WTC11 (cell line): ENCODE measurements at regions not wholly inside any gene's neighbourhood (a gene's known extent, or its start where the extent isn't known, plus 50 kb on each side); places are given as distances from the start of the nearest gene placed in this dataset.

ENCODE experiments used
- AFF4 ChIP-seq: sonication (generic); formaldehyde crosslinking; IDR thresholded peaks from 2 replicates; pipeline ENCODE4 v1.8.1; 2023; ENCODE audit warnings: mild to moderate bottlenecking, missing genetic modification reagents, borderline replicate concordance
- ATF1 ChIP-seq: sonication (generic); formaldehyde crosslinking; IDR thresholded peaks from 2 replicates; pipeline ENCODE4 v1.8.1; 2023; ENCODE audit warnings: mild to moderate bottlenecking, moderate library complexity, missing genetic modification reagents
- CREB1 ChIP-seq: sonication (generic); formaldehyde crosslinking; IDR thresholded peaks from 2 replicates; pipeline ENCODE4 v1.8.0; 2023; ENCODE audit warnings: mild to moderate bottlenecking, missing genetic modification reagents
- GTF2I ChIP-seq: fragments of 250-450 bp; sonication (Bioruptor Pico); conservative IDR thresholded peaks from 2 replicates; pipeline ENCODE4 v1.4.0; 2021; ENCODE audit warnings: mild to moderate bottlenecking
- KAT7 ChIP-seq: sonication (generic); formaldehyde crosslinking; IDR thresholded peaks from 2 replicates; pipeline ENCODE4 v1.8.1; 2023; ENCODE audit warnings: missing genetic modification reagents, mild to moderate bottlenecking, borderline replicate concordance
- NR3C1 ChIP-seq: sonication (generic); formaldehyde crosslinking; conservative IDR thresholded peaks from 2 replicates; pipeline ENCODE4 v1.8.1; 2023; ENCODE audit warnings: low read depth, mild to moderate bottlenecking, missing genetic modification reagents
- PREB ChIP-seq: sonication (generic); formaldehyde crosslinking; IDR thresholded peaks from 2 replicates; pipeline ENCODE4 v1.8.1; 2022; ENCODE audit warnings: mild to moderate bottlenecking, missing genetic modification reagents, moderate library complexity, borderline replicate concordance
- RELA ChIP-seq: sonication (generic); formaldehyde crosslinking; IDR thresholded peaks from 2 replicates; pipeline ENCODE4 v1.8.1; 2022; ENCODE audit warnings: missing genetic modification reagents, mild to moderate bottlenecking, borderline replicate concordance
- RORB ChIP-seq: fragments of 250-450 bp; sonication (Bioruptor Pico); IDR thresholded peaks from 2 replicates; pipeline ENCODE4 v1.9.0; 2021; ENCODE audit warnings: mild to moderate bottlenecking
- TEAD1 ChIP-seq: sonication (generic); formaldehyde crosslinking; IDR thresholded peaks from 2 replicates; pipeline ENCODE4 v1.8.0; 2022; ENCODE audit warnings: mild to moderate bottlenecking, missing genetic modification reagents
- TF ChIP-seq, protein P1 (sequence below): sonication (generic); formaldehyde crosslinking; IDR thresholded peaks from 2 replicates; pipeline ENCODE4 v1.8.0; 2022; ENCODE audit warnings: mild to moderate bottlenecking, missing genetic modification reagents
- TF ChIP-seq, protein P2 (sequence below): fragments of 200-600 bp; IDR thresholded peaks from 2 replicates; pipeline ENCODE4 v1.8.0; 2022; ENCODE audit warnings: antibody characterized with exemption
- TF ChIP-seq, protein P3 (sequence below): sonication (generic); formaldehyde crosslinking; IDR thresholded peaks from 2 replicates; pipeline ENCODE4 v1.8.0; 2022; ENCODE audit warnings: missing genetic modification reagents
- TF ChIP-seq, protein P4 (sequence below): sonication (generic); formaldehyde crosslinking; IDR thresholded peaks from 2 replicates; pipeline ENCODE4 v1.8.0; 2022; ENCODE audit warnings: mild to moderate bottlenecking, missing genetic modification reagents

DNA sequence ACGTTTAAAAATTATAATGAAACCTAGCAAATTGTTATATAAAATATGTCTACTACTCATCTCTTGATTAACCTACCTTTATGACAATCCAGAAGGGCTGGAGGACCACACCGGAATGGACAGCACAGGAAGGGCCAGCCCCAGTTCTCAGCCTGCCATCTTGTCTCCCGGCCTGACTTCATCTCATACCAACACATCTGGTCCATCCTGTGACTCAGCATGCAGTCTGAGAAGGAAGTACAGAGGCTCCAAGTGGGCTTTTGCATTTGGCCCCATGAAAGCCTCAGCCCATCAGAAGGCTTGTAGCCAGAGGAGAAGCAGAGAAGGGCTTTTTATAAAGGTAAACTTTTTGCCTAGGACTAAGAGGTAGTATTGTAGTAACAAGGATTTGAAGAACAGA is 436.6 kb downstream of the MRPL39 start:
- TF ChIP-seq ATF1 (CRISPR knock-in tag) (no peak), RORB (no peak), RELA (CRISPR knock-in tag) (no peak), PREB (no peak), AFF4 (CRISPR knock-in tag) (no peak), TEAD1 (CRISPR knock-in tag) (no peak), GTF2I (no peak), KAT7 (CRISPR knock-in tag) (no peak), NR3C1 (CRISPR knock-in tag) (no peak), CREB1 (CRISPR knock-in tag) (no peak)
- TF ChIP-seq, protein P1, sequence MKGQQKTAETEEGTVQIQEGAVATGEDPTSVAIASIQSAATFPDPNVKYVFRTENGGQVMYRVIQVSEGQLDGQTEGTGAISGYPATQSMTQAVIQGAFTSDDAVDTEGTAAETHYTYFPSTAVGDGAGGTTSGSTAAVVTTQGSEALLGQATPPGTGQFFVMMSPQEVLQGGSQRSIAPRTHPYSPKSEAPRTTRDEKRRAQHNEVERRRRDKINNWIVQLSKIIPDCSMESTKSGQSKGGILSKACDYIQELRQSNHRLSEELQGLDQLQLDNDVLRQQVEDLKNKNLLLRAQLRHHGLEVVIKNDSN (CRISPR knock-in tag): no peak
- TF ChIP-seq, protein P2, sequence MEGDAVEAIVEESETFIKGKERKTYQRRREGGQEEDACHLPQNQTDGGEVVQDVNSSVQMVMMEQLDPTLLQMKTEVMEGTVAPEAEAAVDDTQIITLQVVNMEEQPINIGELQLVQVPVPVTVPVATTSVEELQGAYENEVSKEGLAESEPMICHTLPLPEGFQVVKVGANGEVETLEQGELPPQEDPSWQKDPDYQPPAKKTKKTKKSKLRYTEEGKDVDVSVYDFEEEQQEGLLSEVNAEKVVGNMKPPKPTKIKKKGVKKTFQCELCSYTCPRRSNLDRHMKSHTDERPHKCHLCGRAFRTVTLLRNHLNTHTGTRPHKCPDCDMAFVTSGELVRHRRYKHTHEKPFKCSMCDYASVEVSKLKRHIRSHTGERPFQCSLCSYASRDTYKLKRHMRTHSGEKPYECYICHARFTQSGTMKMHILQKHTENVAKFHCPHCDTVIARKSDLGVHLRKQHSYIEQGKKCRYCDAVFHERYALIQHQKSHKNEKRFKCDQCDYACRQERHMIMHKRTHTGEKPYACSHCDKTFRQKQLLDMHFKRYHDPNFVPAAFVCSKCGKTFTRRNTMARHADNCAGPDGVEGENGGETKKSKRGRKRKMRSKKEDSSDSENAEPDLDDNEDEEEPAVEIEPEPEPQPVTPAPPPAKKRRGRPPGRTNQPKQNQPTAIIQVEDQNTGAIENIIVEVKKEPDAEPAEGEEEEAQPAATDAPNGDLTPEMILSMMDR: no peak
- TF ChIP-seq, protein P3, sequence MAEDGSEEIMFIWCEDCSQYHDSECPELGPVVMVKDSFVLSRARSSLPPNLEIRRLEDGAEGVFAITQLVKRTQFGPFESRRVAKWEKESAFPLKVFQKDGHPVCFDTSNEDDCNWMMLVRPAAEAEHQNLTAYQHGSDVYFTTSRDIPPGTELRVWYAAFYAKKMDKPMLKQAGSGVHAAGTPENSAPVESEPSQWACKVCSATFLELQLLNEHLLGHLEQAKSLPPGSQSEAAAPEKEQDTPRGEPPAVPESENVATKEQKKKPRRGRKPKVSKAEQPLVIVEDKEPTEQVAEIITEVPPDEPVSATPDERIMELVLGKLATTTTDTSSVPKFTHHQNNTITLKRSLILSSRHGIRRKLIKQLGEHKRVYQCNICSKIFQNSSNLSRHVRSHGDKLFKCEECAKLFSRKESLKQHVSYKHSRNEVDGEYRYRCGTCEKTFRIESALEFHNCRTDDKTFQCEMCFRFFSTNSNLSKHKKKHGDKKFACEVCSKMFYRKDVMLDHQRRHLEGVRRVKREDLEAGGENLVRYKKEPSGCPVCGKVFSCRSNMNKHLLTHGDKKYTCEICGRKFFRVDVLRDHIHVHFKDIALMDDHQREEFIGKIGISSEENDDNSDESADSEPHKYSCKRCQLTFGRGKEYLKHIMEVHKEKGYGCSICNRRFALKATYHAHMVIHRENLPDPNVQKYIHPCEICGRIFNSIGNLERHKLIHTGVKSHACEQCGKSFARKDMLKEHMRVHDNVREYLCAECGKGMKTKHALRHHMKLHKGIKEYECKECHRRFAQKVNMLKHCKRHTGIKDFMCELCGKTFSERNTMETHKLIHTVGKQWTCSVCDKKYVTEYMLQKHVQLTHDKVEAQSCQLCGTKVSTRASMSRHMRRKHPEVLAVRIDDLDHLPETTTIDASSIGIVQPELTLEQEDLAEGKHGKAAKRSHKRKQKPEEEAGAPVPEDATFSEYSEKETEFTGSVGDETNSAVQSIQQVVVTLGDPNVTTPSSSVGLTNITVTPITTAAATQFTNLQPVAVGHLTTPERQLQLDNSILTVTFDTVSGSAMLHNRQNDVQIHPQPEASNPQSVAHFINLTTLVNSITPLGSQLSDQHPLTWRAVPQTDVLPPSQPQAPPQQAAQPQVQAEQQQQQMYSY (CRISPR knock-in tag): no peak
- TF ChIP-seq, protein P4, sequence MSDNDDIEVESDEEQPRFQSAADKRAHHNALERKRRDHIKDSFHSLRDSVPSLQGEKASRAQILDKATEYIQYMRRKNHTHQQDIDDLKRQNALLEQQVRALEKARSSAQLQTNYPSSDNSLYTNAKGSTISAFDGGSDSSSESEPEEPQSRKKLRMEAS (CRISPR knock-in tag): no peak
